WTC11 (cell line): ENCODE measurements at regions not wholly inside any gene's neighbourhood (a gene's known extent, or its start where the extent isn't known, plus 50 kb on each side); places are given as distances from the start of the nearest gene placed in this dataset.

ENCODE experiments used
- CTCF ChIP-seq: fragments of 200-600 bp; IDR thresholded peaks from 2 replicates; pipeline ENCODE4 v1.8.0; 2022; ENCODE audit warnings: antibody characterized with exemption
- ELF4 ChIP-seq: sonication (generic); formaldehyde crosslinking; IDR thresholded peaks from 2 replicates; pipeline ENCODE4 v1.8.1; 2022; ENCODE audit warnings: low read depth, mild to moderate bottlenecking, moderate library complexity, missing genetic modification reagents
- HMGXB4 ChIP-seq: sonication (generic); formaldehyde crosslinking; IDR thresholded peaks from 2 replicates; pipeline ENCODE4 v1.8.1; 2023; ENCODE audit warnings: mild to moderate bottlenecking, moderate library complexity, missing genetic modification reagents
- MLX ChIP-seq: sonication (generic); formaldehyde crosslinking; IDR thresholded peaks from 2 replicates; pipeline ENCODE4 v1.8.1; 2023; ENCODE audit warnings: mild to moderate bottlenecking, missing genetic modification reagents, moderate library complexity
- NR1H2 ChIP-seq: sonication (generic); formaldehyde crosslinking; IDR thresholded peaks from 2 replicates; pipeline ENCODE4 v1.9.0; 2021; ENCODE audit warnings: mild to moderate bottlenecking, moderate library complexity, missing genetic modification reagents
- NR3C1 ChIP-seq: sonication (generic); formaldehyde crosslinking; conservative IDR thresholded peaks from 2 replicates; pipeline ENCODE4 v1.8.1; 2023; ENCODE audit warnings: low read depth, mild to moderate bottlenecking, missing genetic modification reagents
- TEAD4 ChIP-seq: sonication (generic); formaldehyde crosslinking; IDR thresholded peaks from 2 replicates; pipeline ENCODE4 v1.8.0; 2022; ENCODE audit warnings: mild to moderate bottlenecking, missing genetic modification reagents
- ZBTB43 ChIP-seq: sonication (generic); formaldehyde crosslinking; IDR thresholded peaks from 2 replicates; pipeline ENCODE4 v1.8.1; 2023; ENCODE audit warnings: mild to moderate bottlenecking, missing genetic modification reagents
- ZNF138 ChIP-seq: sonication (generic); formaldehyde crosslinking; conservative IDR thresholded peaks from 2 replicates; pipeline ENCODE4 v1.8.1; 2022; ENCODE audit warnings: mild to moderate bottlenecking, moderate library complexity, missing genetic modification reagents
- TF ChIP-seq, protein P1 (sequence below): sonication (generic); formaldehyde crosslinking; IDR thresholded peaks from 2 replicates; pipeline ENCODE4 v1.8.1; 2023; ENCODE audit warnings: mild to moderate bottlenecking, missing genetic modification reagents
- TF ChIP-seq, protein P2 (sequence below): fragments of 250-450 bp; sonication (Bioruptor Pico); IDR thresholded peaks from 2 replicates; pipeline ENCODE4 v1.9.0; 2021; ENCODE audit warnings: moderate library complexity, mild to moderate bottlenecking, inconsistent platforms, borderline replicate concordance
- TF ChIP-seq, protein P3 (sequence below): sonication (generic); formaldehyde crosslinking; IDR thresholded peaks from 2 replicates; pipeline ENCODE4 v1.8.1; 2022; ENCODE audit warnings: low read depth, mild to moderate bottlenecking, moderate library complexity, missing genetic modification reagents, borderline replicate concordance
- TF ChIP-seq, protein P4 (sequence below): sonication (generic); formaldehyde crosslinking; conservative IDR thresholded peaks from 2 replicates; pipeline ENCODE4 v1.8.1; 2022; ENCODE audit warnings: mild to moderate bottlenecking, missing genetic modification reagents

- TF ChIP-seq CTCF = no peak
- no peak for TF ChIP-seq TEAD4 (CRISPR knock-in tag)
- no peak for TF ChIP-seq ZBTB43
- TF ChIP-seq, protein P1, sequence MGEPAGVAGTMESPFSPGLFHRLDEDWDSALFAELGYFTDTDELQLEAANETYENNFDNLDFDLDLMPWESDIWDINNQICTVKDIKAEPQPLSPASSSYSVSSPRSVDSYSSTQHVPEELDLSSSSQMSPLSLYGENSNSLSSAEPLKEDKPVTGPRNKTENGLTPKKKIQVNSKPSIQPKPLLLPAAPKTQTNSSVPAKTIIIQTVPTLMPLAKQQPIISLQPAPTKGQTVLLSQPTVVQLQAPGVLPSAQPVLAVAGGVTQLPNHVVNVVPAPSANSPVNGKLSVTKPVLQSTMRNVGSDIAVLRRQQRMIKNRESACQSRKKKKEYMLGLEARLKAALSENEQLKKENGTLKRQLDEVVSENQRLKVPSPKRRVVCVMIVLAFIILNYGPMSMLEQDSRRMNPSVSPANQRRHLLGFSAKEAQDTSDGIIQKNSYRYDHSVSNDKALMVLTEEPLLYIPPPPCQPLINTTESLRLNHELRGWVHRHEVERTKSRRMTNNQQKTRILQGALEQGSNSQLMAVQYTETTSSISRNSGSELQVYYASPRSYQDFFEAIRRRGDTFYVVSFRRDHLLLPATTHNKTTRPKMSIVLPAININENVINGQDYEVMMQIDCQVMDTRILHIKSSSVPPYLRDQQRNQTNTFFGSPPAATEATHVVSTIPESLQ (CRISPR knock-in tag) = no peak
- TF ChIP-seq NR3C1 (CRISPR knock-in tag) = no peak
- TF ChIP-seq, protein P2, sequence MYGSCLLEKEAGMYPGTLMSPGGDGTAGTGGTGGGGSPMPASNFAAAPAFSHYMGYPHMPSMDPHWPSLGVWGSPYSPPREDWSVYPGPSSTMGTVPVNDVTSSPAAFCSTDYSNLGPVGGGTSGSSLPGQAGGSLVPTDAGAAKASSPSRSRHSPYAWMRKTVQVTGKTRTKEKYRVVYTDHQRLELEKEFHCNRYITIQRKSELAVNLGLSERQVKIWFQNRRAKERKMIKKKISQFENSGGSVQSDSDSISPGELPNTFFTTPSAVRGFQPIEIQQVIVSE = no peak
- no peak for TF ChIP-seq ZNF138 (CRISPR knock-in tag)
- TF ChIP-seq, protein P3, sequence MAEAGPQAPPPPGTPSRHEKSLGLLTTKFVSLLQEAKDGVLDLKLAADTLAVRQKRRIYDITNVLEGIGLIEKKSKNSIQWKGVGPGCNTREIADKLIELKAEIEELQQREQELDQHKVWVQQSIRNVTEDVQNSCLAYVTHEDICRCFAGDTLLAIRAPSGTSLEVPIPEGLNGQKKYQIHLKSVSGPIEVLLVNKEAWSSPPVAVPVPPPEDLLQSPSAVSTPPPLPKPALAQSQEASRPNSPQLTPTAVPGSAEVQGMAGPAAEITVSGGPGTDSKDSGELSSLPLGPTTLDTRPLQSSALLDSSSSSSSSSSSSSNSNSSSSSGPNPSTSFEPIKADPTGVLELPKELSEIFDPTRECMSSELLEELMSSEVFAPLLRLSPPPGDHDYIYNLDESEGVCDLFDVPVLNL (CRISPR knock-in tag) = no peak
- TF ChIP-seq HMGXB4 = no peak
- no peak for TF ChIP-seq ELF4 (CRISPR knock-in tag)
- no peak for TF ChIP-seq NR1H2 (CRISPR knock-in tag)
- TF ChIP-seq MLX (CRISPR knock-in tag) = no peak
- TF ChIP-seq, protein P4, sequence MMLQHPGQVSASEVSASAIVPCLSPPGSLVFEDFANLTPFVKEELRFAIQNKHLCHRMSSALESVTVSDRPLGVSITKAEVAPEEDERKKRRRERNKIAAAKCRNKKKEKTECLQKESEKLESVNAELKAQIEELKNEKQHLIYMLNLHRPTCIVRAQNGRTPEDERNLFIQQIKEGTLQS (CRISPR knock-in tag) = no peak
These were observed 771.6 kb downstream of the DIPK2A start for GRCh38 chr3:144743225-144743668.
